GM10266 (cell line): ENCODE measurements at regions not wholly inside any gene's neighbourhood (a gene's known extent, or its start where the extent isn't known, plus 50 kb on each side); places are given as distances from the start of the nearest gene placed in this dataset.
"Not testable (repeated sequence)": the region's sequence is repeated elsewhere in the genome, so short reads cannot be mapped to it uniquely, and the experiment has no call there.

ENCODE experiments used
- DNase-seq: peaks from one replicate; pipeline ENCODE4 v3.0.0; 2012; ENCODE audit errors: extremely low spot score
- TF ChIP-seq, protein P1 (sequence below): IDR thresholded peaks from 2 replicates; pipeline ENCODE4 v1.5.1; 2012; ENCODE audit warnings: mild to moderate bottlenecking, low read depth; ENCODE audit not compliant: control insufficient read depth, insufficient read depth; ENCODE audit errors: missing control alignments

DNA sequence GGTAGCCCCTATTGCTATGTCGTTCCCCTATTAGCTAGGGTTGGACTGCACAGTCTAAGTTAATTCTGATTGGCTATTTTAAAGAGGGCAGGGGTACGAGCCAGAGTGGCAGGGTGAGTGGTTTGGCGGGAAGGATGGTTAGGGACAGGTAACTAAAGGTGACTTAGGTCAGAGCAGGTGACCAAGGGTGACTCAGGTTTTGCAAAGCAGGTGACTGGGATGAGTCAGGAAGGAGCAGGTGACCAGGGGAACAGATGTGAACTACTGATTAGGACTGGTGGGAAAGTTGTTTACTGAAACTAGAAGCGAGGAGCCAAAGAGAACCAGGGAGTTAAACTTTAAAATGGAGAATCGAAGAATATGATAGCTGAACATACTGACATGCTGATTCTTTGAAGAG, 295.2 kb downstream of the GJA1 start:
- no peak for DNase-seq
- TF ChIP-seq, protein P1, sequence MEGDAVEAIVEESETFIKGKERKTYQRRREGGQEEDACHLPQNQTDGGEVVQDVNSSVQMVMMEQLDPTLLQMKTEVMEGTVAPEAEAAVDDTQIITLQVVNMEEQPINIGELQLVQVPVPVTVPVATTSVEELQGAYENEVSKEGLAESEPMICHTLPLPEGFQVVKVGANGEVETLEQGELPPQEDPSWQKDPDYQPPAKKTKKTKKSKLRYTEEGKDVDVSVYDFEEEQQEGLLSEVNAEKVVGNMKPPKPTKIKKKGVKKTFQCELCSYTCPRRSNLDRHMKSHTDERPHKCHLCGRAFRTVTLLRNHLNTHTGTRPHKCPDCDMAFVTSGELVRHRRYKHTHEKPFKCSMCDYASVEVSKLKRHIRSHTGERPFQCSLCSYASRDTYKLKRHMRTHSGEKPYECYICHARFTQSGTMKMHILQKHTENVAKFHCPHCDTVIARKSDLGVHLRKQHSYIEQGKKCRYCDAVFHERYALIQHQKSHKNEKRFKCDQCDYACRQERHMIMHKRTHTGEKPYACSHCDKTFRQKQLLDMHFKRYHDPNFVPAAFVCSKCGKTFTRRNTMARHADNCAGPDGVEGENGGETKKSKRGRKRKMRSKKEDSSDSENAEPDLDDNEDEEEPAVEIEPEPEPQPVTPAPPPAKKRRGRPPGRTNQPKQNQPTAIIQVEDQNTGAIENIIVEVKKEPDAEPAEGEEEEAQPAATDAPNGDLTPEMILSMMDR, result no peak

DNA sequence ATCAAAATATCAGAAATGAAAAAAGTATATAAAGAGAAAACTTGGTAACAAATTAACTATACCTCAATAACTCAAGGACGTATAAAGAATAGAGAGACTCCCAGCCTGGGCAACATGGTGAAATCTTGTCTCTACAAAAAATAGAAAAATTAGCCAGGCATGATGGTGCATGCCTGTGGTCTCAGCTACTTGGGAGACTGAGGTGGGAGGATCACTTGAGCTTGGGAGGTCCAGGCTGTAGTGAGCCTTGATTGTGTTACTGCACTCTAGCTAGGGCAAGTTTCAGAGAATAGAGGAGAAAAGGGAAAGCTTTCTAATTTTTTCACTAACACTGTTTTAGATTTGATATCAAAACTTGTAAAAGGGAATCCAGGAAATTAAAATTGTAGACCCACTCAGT, 295.9 kb downstream of the GJA1 start:
- TF ChIP-seq, protein P1, result no peak
- DNase-seq, result no peak

DNA sequence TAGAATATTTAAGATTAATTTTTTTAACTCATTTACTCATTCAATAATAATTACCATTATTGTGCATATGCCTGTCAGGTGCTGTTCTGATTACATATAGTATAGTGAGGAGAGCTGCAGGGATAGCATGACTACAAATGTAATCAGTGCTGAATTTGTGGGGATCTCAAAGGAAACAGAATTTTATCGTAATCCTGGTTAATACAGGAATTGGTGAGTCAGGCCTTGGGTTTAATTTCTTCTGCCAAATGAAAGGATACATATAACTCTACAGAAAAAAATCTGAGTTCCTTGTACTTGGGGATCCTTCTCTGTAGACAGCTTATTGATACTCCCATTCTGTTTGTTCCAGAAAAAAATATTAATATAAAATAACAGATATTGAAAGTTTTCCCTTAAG, 297.2 kb downstream of the GJA1 start:
- DNase-seq, result no peak
- TF ChIP-seq, protein P1, result no peak

GRCh38 chr6:121733234-121733633, 297.8 kb downstream of the GJA1 start:
- DNase-seq, result no peak
- TF ChIP-seq, protein P1, result no peak

GRCh38 chr6:121740188-121740587, 304.7 kb downstream of the GJA1 start:
- not testable (repeated sequence) for DNase-seq

- TF ChIP-seq, protein P1, result no peak
- no peak for DNase-seq
These were observed 308.2 kb downstream of the GJA1 start for GRCh38 chr6:121743691-121744090.

DNA sequence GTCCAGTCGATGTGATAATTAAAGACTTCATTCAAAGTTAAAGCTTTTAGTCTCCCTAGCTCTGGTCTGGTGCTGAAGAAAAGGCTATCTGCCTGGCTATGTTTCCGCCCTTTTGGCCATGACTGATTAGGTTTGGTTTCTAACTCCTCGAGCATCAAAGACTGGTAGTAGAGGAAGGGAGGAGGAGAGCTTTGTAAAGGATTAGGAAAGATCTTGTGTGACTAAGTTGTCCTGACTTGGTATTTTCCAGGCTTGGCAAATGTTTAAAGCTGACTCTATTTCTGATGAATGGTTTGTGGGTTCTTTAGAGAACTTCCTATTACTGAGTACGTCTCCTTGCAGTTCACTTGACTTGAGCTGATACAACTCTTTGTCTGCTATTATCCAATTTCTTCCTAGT, 312.9 kb downstream of the GJA1 start:
- TF ChIP-seq, protein P1, result no peak
- no peak for DNase-seq

DNA sequence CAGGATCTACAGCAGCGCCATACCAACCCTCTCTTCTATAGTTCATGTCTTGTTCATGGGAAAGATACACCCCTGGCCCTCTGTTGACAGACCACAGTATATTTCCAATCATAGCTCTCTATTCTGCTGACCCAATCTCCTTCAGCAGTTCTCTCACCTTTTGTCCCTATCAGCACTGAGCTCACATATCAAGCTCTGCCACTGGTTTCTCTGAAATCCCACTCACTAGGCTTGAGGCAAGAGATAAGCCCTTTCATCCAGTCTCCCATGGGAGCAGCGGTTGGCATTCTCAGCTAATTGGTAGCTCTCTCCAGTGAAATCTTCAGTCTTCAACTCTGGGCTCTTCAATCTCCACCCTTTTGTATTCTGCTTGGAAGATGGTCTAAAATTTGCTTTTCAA, 313.4 kb downstream of the GJA1 start:
- no peak for DNase-seq
- TF ChIP-seq, protein P1, result no peak
